ENCODE measurements at regions not wholly inside any gene's neighbourhood (a gene's known extent, or its start where the extent isn't known, plus 50 kb on each side); places are given as distances from the start of the nearest gene placed in this dataset.

DNA sequence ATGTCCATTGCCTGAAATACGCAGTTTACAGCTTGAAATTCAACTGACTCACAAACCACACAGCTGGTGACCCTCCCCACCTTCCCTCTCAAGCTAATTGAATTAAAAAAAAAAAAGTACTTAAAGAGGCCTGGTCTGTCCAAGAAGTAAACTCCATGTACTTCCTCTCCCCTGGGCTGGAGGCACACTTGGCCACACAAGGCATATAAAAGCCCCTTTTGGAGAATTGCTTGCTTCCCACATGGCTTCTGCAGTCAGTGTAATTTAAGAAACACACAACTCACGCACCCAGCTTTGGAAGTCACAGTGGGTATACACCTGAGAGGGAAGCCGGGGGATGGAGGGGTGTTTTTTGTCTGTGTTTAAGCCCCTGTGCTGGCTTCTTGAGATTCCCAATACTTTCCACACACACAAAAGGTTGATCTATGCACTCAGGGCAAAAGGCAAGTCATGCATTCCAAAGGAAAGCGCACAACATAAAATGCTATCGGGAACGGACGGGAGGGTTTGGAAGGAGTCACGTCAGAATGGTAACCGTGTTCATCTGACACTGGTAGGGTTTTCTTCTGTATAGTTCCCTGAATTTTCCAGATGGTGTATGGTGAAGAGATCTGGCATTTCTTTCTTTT, 106.6 kb upstream of the ALDH1A3 start:
- TF ChIP-seq, protein P1, sequence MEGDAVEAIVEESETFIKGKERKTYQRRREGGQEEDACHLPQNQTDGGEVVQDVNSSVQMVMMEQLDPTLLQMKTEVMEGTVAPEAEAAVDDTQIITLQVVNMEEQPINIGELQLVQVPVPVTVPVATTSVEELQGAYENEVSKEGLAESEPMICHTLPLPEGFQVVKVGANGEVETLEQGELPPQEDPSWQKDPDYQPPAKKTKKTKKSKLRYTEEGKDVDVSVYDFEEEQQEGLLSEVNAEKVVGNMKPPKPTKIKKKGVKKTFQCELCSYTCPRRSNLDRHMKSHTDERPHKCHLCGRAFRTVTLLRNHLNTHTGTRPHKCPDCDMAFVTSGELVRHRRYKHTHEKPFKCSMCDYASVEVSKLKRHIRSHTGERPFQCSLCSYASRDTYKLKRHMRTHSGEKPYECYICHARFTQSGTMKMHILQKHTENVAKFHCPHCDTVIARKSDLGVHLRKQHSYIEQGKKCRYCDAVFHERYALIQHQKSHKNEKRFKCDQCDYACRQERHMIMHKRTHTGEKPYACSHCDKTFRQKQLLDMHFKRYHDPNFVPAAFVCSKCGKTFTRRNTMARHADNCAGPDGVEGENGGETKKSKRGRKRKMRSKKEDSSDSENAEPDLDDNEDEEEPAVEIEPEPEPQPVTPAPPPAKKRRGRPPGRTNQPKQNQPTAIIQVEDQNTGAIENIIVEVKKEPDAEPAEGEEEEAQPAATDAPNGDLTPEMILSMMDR (IDR thresholded peaks at IDR 0.05; ENCODE audit: insufficient read depth, low read depth, low read length): no peak
- no peak for TF ChIP-seq EZH2 (IDR thresholded peaks at IDR 0.05; ENCODE audit: insufficient read depth, low read length)
